T-cell (primary cell): ENCODE measurements at regions not wholly inside any gene's neighbourhood (a gene's known extent, or its start where the extent isn't known, plus 50 kb on each side); places are given as distances from the start of the nearest gene placed in this dataset.

ENCODE experiments used
- ATAC-seq, 4 experiments: fragments of 200-7000 bp in 3 of 4; fragments of 150-1000 bp in 1 of 4; cut with Tn5 transposase; replicated peaks in 1 of 4; 1 replicate in 3 of 4; 2 replicates in 1 of 4; pipeline ENCODE4 v1.10.0; 2021; ENCODE audit warnings: moderate library complexity in 3 of 4, mild to moderate bottlenecking in 2 of 4, moderate number of reproducible peaks in 1 of 4
- CTCF ChIA-PET, 2 donors: fragments of 300-600 bp; sonication (Branson Sonifier 250); formaldehyde crosslinking; loops; one replicate each; lab custom pipeline; 2022; ENCODE audit warnings: antibody characterized with exemption in 2 of 2; lab: Charles Lee
- POLR2A ChIA-PET, 2 donors: fragments of 300-600 bp; sonication (Branson Sonifier 250); formaldehyde crosslinking; loops; one replicate each; lab custom pipeline; 2022; ENCODE audit warnings: antibody characterized with exemption in 2 of 2; lab: Charles Lee
- DNase-seq, 35 experiments: peaks; one replicate each; pipeline versions ENCODE4 v3.0.0 to v3.0.0-alpha.2; 2013 to 2023
- H3K27ac ChIP-seq: one replicate; pipeline ENCODE4 v1.5.1; 2013; ENCODE audit warnings: low read length
- H3K27me3 ChIP-seq, 2 experiments: replicated peaks in 1 of 2; 1 replicate in 1 of 2; 2 replicates in 1 of 2; pipeline versions ENCODE4 v1.6.1 to v1.7.0; 2013; ENCODE audit warnings: low read length in 1 of 2, mixed read lengths in 1 of 2; ENCODE audit not compliant: control insufficient read depth in 2 of 2, insufficient read depth in 2 of 2; ENCODE audit errors: extremely low read depth in 1 of 2
- H3K36me3 ChIP-seq, 2 donors: 1 replicate in 1 of 2; 2 replicates in 1 of 2; pipeline versions ENCODE4 v1.6.1 to v1.7.0; 2013; ENCODE audit warnings: low read length in 1 of 2; ENCODE audit not compliant: control insufficient read depth in 2 of 2, insufficient read depth in 1 of 2; ENCODE audit errors: extremely low read depth in 1 of 2
- H3K4me1 ChIP-seq, 2 experiments: 1 replicate in 1 of 2; 2 replicates in 1 of 2; pipeline versions ENCODE4 v1.6.1 to v1.7.0; 2013; ENCODE audit warnings: low read length in 2 of 2, mixed read lengths in 1 of 2; ENCODE audit not compliant: insufficient read depth in 2 of 2, control insufficient read depth in 1 of 2; ENCODE audit errors: extremely low read depth in 1 of 2
- H3K4me3 ChIP-seq, 2 donors: 1 replicate in 1 of 2; 2 replicates in 1 of 2; pipeline versions ENCODE4 v1.5.1 to v1.7.0; 2013; ENCODE audit warnings: mild to moderate bottlenecking in 2 of 2, low read length in 1 of 2, moderate library complexity in 1 of 2; ENCODE audit not compliant: control insufficient read depth in 1 of 2; ENCODE audit errors: extremely low read depth in 1 of 2
- H3K9me3 ChIP-seq: 2 replicates; pipeline ENCODE4 v1.7.0; 2013
- H3K27ac Mint-ChIP-seq, 2 donors: one replicate each; pipeline ENCODE4 v1.8.0; 2020 to 2021; ENCODE audit warnings: mild to moderate bottlenecking in 2 of 2, mixed read lengths in 2 of 2
- H3K27me3 Mint-ChIP-seq, 2 donors: one replicate each; pipeline ENCODE4 v1.8.0; 2021 to 2022; ENCODE audit warnings: mixed read lengths in 2 of 2
- H3K36me3 Mint-ChIP-seq: one replicate; pipeline ENCODE4 v1.8.0; 2021; ENCODE audit warnings: mixed read lengths
- H3K4me1 Mint-ChIP-seq, 3 donors: one replicate each; pipeline ENCODE4 v1.8.0; 2020 to 2022; ENCODE audit warnings: mixed read lengths in 3 of 3, mild to moderate bottlenecking in 1 of 3
- H3K4me3 Mint-ChIP-seq, 3 donors: one replicate each; pipeline ENCODE4 v1.8.0; 2020 to 2022; ENCODE audit warnings: mild to moderate bottlenecking in 3 of 3, mixed read lengths in 3 of 3, moderate library complexity in 3 of 3
- H3K9me3 Mint-ChIP-seq, 3 donors: one replicate each; pipeline ENCODE4 v1.8.0; 2020 to 2022; ENCODE audit warnings: mixed read lengths in 3 of 3
- WGBS: methylation state at CpG from one replicate; pipeline ENCODE4 v1.1.5; 2013; ENCODE audit warnings: missing lambda C conversion rate; ENCODE audit not compliant: insufficient coverage; 5-methylcytosine and 5-hydroxymethylcytosine counted together

GRCh38 chr5:51678330-51678729 is 295.1 kb downstream of the ISL1 start:
- ATAC-seq, result no peak
- ChIA-PET CTCF (interaction anchor here in 1 of 2 donors (0.6 kb wide), 1 partner anchor 13 kb away, joined by 3 read pairs; no protein-coding TSS in a partner anchor), POLR2A (no interaction called here)
- Mint-ChIP-seq H3K4me3 (no peak overlapping the region), H3K9me3 (peaks cover 16 to 25% (median 25%) of the 10 kb centered on the region in 3 donors), H3K27me3 (no peaks in the 10 kb centered on the region), H3K4me1 (no peaks in the 10 kb centered on the region), H3K36me3 (no peaks in the 10 kb centered on the region), H3K27ac (no peak overlapping the region)
- no peaks in the 10 kb centered on the region for H3K4me1 ChIP-seq
- DNase-seq, result no peak
- H3K27me3 ChIP-seq, result no peaks in the 10 kb centered on the region
- no peaks in the 10 kb centered on the region for H3K36me3 ChIP-seq
- no CpG with 5 or more reads among the region's 3 CpGs for WGBS
- H3K9me3 ChIP-seq, result no peaks in the 10 kb centered on the region
- no peak overlapping the region for H3K4me3 ChIP-seq
- no peak overlapping the region for H3K27ac ChIP-seq

- Mint-ChIP-seq H3K27ac (no peak overlapping the region), H3K36me3 (no peaks in the 10 kb centered on the region), H3K27me3 (no peaks in the 10 kb centered on the region), H3K4me3 (no peak overlapping the region), H3K4me1 (no peaks in the 10 kb centered on the region), H3K9me3 (peaks cover 11 to 21% (median 20%) of the 10 kb centered on the region in 3 donors)
- Histone ChIP-seq H3K36me3 (no peaks in the 10 kb centered on the region), H3K9me3 (no peaks in the 10 kb centered on the region), H3K27me3 (no peaks in the 10 kb centered on the region), H3K4me1 (no peaks in the 10 kb centered on the region), H3K27ac (no peak overlapping the region), H3K4me3 (no peak overlapping the region)
- no peak for DNase-seq
- ChIA-PET CTCF (no interaction called here), POLR2A (interaction anchor here in 1 of 2 donors (0.6 kb wide), 1 partner anchor 403 kb away, joined by 7 read pairs; no protein-coding TSS in a partner anchor)
- no peak for ATAC-seq
These were observed 296.0 kb downstream of the ISL1 start for GRCh38 chr5:51679286-51679685.

- H3K36me3 Mint-ChIP-seq, result no peaks in the 10 kb centered on the region
- no CpG with 5 or more reads among the region's 2 CpGs for WGBS
These were observed 301.6 kb downstream of the ISL1 start for GRCh38 chr5:51684794-51685355.

GRCh38 chr5:51685419-51685818 is 302.2 kb downstream of the ISL1 start:
- H3K9me3 ChIP-seq, result no peaks in the 10 kb centered on the region
- no peaks in the 10 kb centered on the region for H3K4me1 Mint-ChIP-seq
- H3K27me3 ChIP-seq, result no peaks in the 10 kb centered on the region
- H3K4me3 ChIP-seq, result no peak overlapping the region
- H3K27ac ChIP-seq, result no peak overlapping the region
- CTCF ChIA-PET, result no interaction called here
- H3K36me3 ChIP-seq, result no peaks in the 10 kb centered on the region
- H3K4me3 Mint-ChIP-seq, result no peak overlapping the region
- H3K9me3 Mint-ChIP-seq, result peaks cover 13 to 16% (median 15%) of the 10 kb centered on the region in 3 donors
- POLR2A ChIA-PET, result no interaction called here
- ATAC-seq, result no peak
- no peaks in the 10 kb centered on the region for H3K4me1 ChIP-seq
- 93% methylated on average over 2 of the region's 3 CpGs for WGBS
- no peak for DNase-seq
- no peaks in the 10 kb centered on the region for H3K36me3 Mint-ChIP-seq
- no peak overlapping the region for H3K27ac Mint-ChIP-seq
- no peaks in the 10 kb centered on the region for H3K27me3 Mint-ChIP-seq

More at GRCh38 chr5:51684794-51685355, 301.6 kb downstream of the ISL1 start:
- H3K4me3 ChIP-seq, result no peak overlapping the region
- ATAC-seq (no peak), DNase-seq (no peak)
- no peaks in the 10 kb centered on the region for H3K36me3 ChIP-seq
- Mint-ChIP-seq H3K4me3 (no peak overlapping the region), H3K9me3 (peaks cover 13 to 16% (median 15%) of the 10 kb centered on the region in 3 donors), H3K27me3 (no peaks in the 10 kb centered on the region), H3K27ac (no peak overlapping the region), H3K4me1 (no peaks in the 10 kb centered on the region)
- no peaks in the 10 kb centered on the region for H3K4me1 ChIP-seq
- H3K27ac ChIP-seq, result no peak overlapping the region
- ChIA-PET CTCF (no interaction called here), POLR2A (no interaction called here)
- H3K27me3 ChIP-seq, result no peaks in the 10 kb centered on the region
- H3K9me3 ChIP-seq, result no peaks in the 10 kb centered on the region

GRCh38 chr5:51686622-51687021 is 303.4 kb downstream of the ISL1 start:
- no peak for ATAC-seq
- no peak overlapping the region for H3K27ac Mint-ChIP-seq
- no peak overlapping the region for H3K4me3 ChIP-seq
- H3K36me3 Mint-ChIP-seq, result no peaks in the 10 kb centered on the region
- no peak for DNase-seq
- no peaks in the 10 kb centered on the region for H3K27me3 Mint-ChIP-seq
- POLR2A ChIA-PET, result no interaction called here
- CTCF ChIA-PET, result no interaction called here
- H3K27me3 ChIP-seq, result no peaks in the 10 kb centered on the region
- no peaks in the 10 kb centered on the region for H3K9me3 ChIP-seq
- H3K27ac ChIP-seq, result no peak overlapping the region
- no peaks in the 10 kb centered on the region for H3K36me3 ChIP-seq
- no peak overlapping the region for H3K4me3 Mint-ChIP-seq
- no peaks in the 10 kb centered on the region for H3K4me1 ChIP-seq
- no CpG with 5 or more reads among the region's 1 CpG for WGBS
- peaks cover 10 to 14% (median 11%) of the 10 kb centered on the region in 3 donors for H3K9me3 Mint-ChIP-seq
- H3K4me1 Mint-ChIP-seq, result no peaks in the 10 kb centered on the region

GRCh38 chr5:51691538-51692079 is 308.4 kb downstream of the ISL1 start:
- Histone ChIP-seq H3K9me3 (no peaks in the 10 kb centered on the region), H3K4me1 (no peaks in the 10 kb centered on the region), H3K27me3 (no peaks in the 10 kb centered on the region), H3K27ac (no peak overlapping the region), H3K4me3 (no peak overlapping the region), H3K36me3 (no peaks in the 10 kb centered on the region)
- Mint-ChIP-seq H3K4me3 (no peak overlapping the region), H3K36me3 (no peaks in the 10 kb centered on the region), H3K27me3 (no peaks in the 10 kb centered on the region), H3K27ac (no peak overlapping the region), H3K9me3 (peaks cover 11 to 33% (median 16%) of the 10 kb centered on the region in 3 donors), H3K4me1 (no peaks in the 10 kb centered on the region)
- ATAC-seq (no peak), DNase-seq (no peak)
- no CpG with 5 or more reads among the region's 4 CpGs for WGBS
- POLR2A ChIA-PET, result interaction anchor here in 1 of 2 donors (0.6 kb wide), 1 partner anchor 10 kb away, joined by 3 read pairs; no protein-coding TSS in a partner anchor
- CTCF ChIA-PET, result no interaction called here
